H9 (cell line): ENCODE measurements at regions not wholly inside any gene's neighbourhood (a gene's known extent, or its start where the extent isn't known, plus 50 kb on each side); places are given as distances from the start of the nearest gene placed in this dataset.

Experiments
- DNase-seq: peaks from one replicate; pipeline ENCODE4 v3.0.0-alpha.2; 2017
- H2AFZ ChIP-seq: one replicate; pipeline ENCODE4 v1.6.1; 2013; ENCODE audit warnings: mild to moderate bottlenecking, low read length, control low read depth, moderate library complexity
- H2AK5ac ChIP-seq: 2 replicates; pipeline ENCODE4 v1.6.1; 2013; ENCODE audit warnings: low read length, control low read depth, mixed read lengths; ENCODE audit not compliant: insufficient read length
- H2BK120ac ChIP-seq: one replicate; pipeline ENCODE4 v1.6.1; 2013; ENCODE audit warnings: low read depth, mild to moderate bottlenecking, low read length, control low read depth, inconsistent platforms; ENCODE audit not compliant: poor library complexity, severe bottlenecking
- H2BK12ac ChIP-seq: 2 replicates; pipeline ENCODE4 v1.6.1; 2013; ENCODE audit warnings: low read length, control low read depth, mixed read lengths, low read depth; ENCODE audit not compliant: insufficient read length
- H2BK15ac ChIP-seq: 2 replicates; pipeline ENCODE4 v1.6.1; 2013; ENCODE audit warnings: low read depth, low read length, control low read depth
- H2BK20ac ChIP-seq: one replicate; pipeline ENCODE4 v1.6.1; 2013; ENCODE audit warnings: low read depth, mild to moderate bottlenecking, low read length, control low read depth, inconsistent platforms; ENCODE audit not compliant: poor library complexity, severe bottlenecking
- H2BK5ac ChIP-seq: 2 replicates; pipeline ENCODE4 v1.6.1; 2013; ENCODE audit warnings: low read length, control low read depth, mixed read lengths; ENCODE audit not compliant: insufficient read length
- H3K14ac ChIP-seq: 2 replicates; pipeline ENCODE4 v1.6.1; 2013; ENCODE audit warnings: low read length, control low read depth; ENCODE audit not compliant: insufficient read depth
- H3K18ac ChIP-seq: 2 replicates; pipeline ENCODE4 v1.6.1; 2013; ENCODE audit warnings: low read depth, mild to moderate bottlenecking, mixed read lengths, low read length, control low read depth; ENCODE audit not compliant: insufficient read length
- H3K23ac ChIP-seq: 2 replicates; pipeline ENCODE4 v1.6.1; 2013; ENCODE audit warnings: low read length, control low read depth, mixed read lengths, low read depth; ENCODE audit not compliant: insufficient read length
- H3K23me2 ChIP-seq: 2 replicates; pipeline ENCODE4 v1.6.1; 2013; ENCODE audit warnings: low read depth, mild to moderate bottlenecking, mixed read lengths, low read length, control low read depth; ENCODE audit not compliant: insufficient read length, poor library complexity, severe bottlenecking
- H3K27ac ChIP-seq: 2 replicates; pipeline ENCODE4 v1.5.1; 2013; ENCODE audit warnings: low read length, control low read depth, mixed read lengths, low read depth; ENCODE audit not compliant: insufficient read length
- H3K27me3 ChIP-seq: 2 replicates; pipeline ENCODE4 v1.6.1; 2013; ENCODE audit warnings: low read length, control low read depth, inconsistent platforms; ENCODE audit not compliant: insufficient read depth
- H3K4ac ChIP-seq: 2 replicates; pipeline ENCODE4 v1.6.1; 2013; ENCODE audit warnings: low read depth, mild to moderate bottlenecking, control low read depth, inconsistent platforms, low read length, moderate library complexity
- H3K4me1 ChIP-seq: 2 replicates; pipeline ENCODE4 v1.6.1; 2013; ENCODE audit warnings: low read length, control low read depth, inconsistent platforms; ENCODE audit not compliant: insufficient read depth
- H3K4me2 ChIP-seq: 2 replicates; pipeline ENCODE4 v1.6.1; 2013; ENCODE audit warnings: low read length, control low read depth, mixed read lengths; ENCODE audit not compliant: insufficient read length, insufficient read depth
- H3K56ac ChIP-seq: 2 replicates; pipeline ENCODE4 v1.6.1; 2013; ENCODE audit warnings: low read depth, mild to moderate bottlenecking, mixed read lengths, low read length, control low read depth; ENCODE audit not compliant: insufficient read length
- H3K79me1 ChIP-seq: 2 replicates; pipeline ENCODE4 v1.6.1; 2013; ENCODE audit warnings: low read depth, mild to moderate bottlenecking, moderate library complexity, low read length, control low read depth, inconsistent platforms; ENCODE audit not compliant: insufficient read depth, poor library complexity, severe bottlenecking
- H3K79me2 ChIP-seq: 2 replicates; pipeline ENCODE4 v1.6.1; 2013; ENCODE audit warnings: low read length, control low read depth, inconsistent platforms; ENCODE audit not compliant: insufficient read depth
- H3K9ac ChIP-seq: 2 replicates; pipeline ENCODE4 v1.6.1; 2013; ENCODE audit warnings: low read length, control low read depth, mixed read lengths; ENCODE audit not compliant: insufficient read length; ENCODE audit errors: extremely low read depth
- H3K9me3 ChIP-seq: one replicate; pipeline ENCODE4 v1.6.1; 2013; ENCODE audit warnings: low read depth, low read length, inconsistent platforms; ENCODE audit not compliant: control insufficient read depth
- H3T11ph ChIP-seq: one replicate; pipeline ENCODE4 v1.6.1; 2013; ENCODE audit warnings: mild to moderate bottlenecking, low read length, control low read depth, inconsistent platforms
- H4K20me1 ChIP-seq: one replicate; pipeline ENCODE4 v1.6.1; 2013; ENCODE audit not compliant: control insufficient read depth, insufficient read length, insufficient read depth
- H4K5ac ChIP-seq: 2 replicates; pipeline ENCODE4 v1.6.1; 2013; ENCODE audit warnings: low read depth, mild to moderate bottlenecking, mixed read lengths, low read length, control low read depth; ENCODE audit not compliant: insufficient read length
- H4K8ac ChIP-seq: replicated peaks from 2 replicates; pipeline ENCODE4 v1.6.1; 2013; ENCODE audit warnings: low read length, control low read depth, mixed read lengths, low read depth; ENCODE audit not compliant: insufficient read length
- H4K91ac ChIP-seq: 2 replicates; pipeline ENCODE4 v1.6.1; 2013; ENCODE audit warnings: low read depth, mild to moderate bottlenecking, moderate library complexity, mixed read lengths, low read length, control low read depth; ENCODE audit not compliant: insufficient read length
- H3K27ac Mint-ChIP-seq, 3 experiments: 2 replicates in 2 of 3; 3 replicates in 1 of 3; pipeline ENCODE4 v1.8.0; 2020 to 2021; ENCODE audit warnings: mixed read lengths in 3 of 3, mild to moderate bottlenecking in 1 of 3, moderate library complexity in 1 of 3
- H3K27me3 Mint-ChIP-seq: 2 replicates; pipeline ENCODE4 v1.8.0; 2021; ENCODE audit warnings: low read depth, mild to moderate bottlenecking, moderate library complexity, mixed read lengths
- H3K36me3 Mint-ChIP-seq, 3 experiments: 2 replicates in 2 of 3; 3 replicates in 1 of 3; pipeline ENCODE4 v1.8.0; 2020 to 2021; ENCODE audit warnings: low read depth in 3 of 3, mixed read lengths in 3 of 3; ENCODE audit not compliant: insufficient read depth in 1 of 3
- H3K4me1 Mint-ChIP-seq, 2 experiments: 2 replicates each; pipeline ENCODE4 v1.8.0; 2020; ENCODE audit warnings: mixed read lengths in 2 of 2
- H3K4me3 Mint-ChIP-seq, 2 experiments: 2 replicates in 1 of 2; 3 replicates in 1 of 2; pipeline ENCODE4 v1.8.0; 2020 to 2021; ENCODE audit warnings: mild to moderate bottlenecking in 2 of 2, mixed read lengths in 2 of 2, moderate library complexity in 1 of 2
- H3K9me3 Mint-ChIP-seq, 2 experiments: 2 replicates in 1 of 2; 3 replicates in 1 of 2; pipeline ENCODE4 v1.8.0; 2020; ENCODE audit warnings: mild to moderate bottlenecking in 2 of 2, mixed read lengths in 2 of 2, moderate library complexity in 1 of 2
- CTCF ChIP-seq: fragments of 200-600 bp; sonication (generic); conservative IDR thresholded peaks from 3 replicates; pipeline ENCODE4 v1.8.0; 2021; ENCODE audit warnings: antibody characterized with exemption, mild to moderate bottlenecking
- WGBS: extraction: QIAGEN DNeasy Blood & Tissue Kit; methylation state at CpG from one replicate; pipeline ENCODE4 v1.1.7; 2013; ENCODE audit warnings: missing lambda C conversion rate, low lambda C conversion rate, mixed read lengths; ENCODE audit not compliant: insufficient read length; ENCODE audit errors: extremely low coverage; 5-methylcytosine and 5-hydroxymethylcytosine counted together

- H3K4me2 ChIP-seq = no peak overlapping the region
- Mint-ChIP-seq H3K36me3 (peaks cover 0 to 10% (median 5%) of the 10 kb centered on the region in 3 experiments; a peak in 3 of 7 replicates), H3K9me3 (peaks cover 12 to 13% of the 10 kb centered on the region in 2 experiments), H3K4me1 (no peaks in the 10 kb centered on the region), H3K4me3 (no peak overlapping the region), H3K27ac (no peak overlapping the region), H3K27me3 (no peaks in the 10 kb centered on the region)
- no peak overlapping the region for H3K27ac ChIP-seq
- H3K9ac ChIP-seq = no peak overlapping the region
- no peaks in the 10 kb centered on the region for H3K9me3 ChIP-seq
- H3K14ac ChIP-seq = no peak overlapping the region
- no peak overlapping the region for H4K8ac ChIP-seq
- H3K56ac ChIP-seq = no peak overlapping the region
- no peaks in the 10 kb centered on the region for H3K27me3 ChIP-seq
- no peak overlapping the region for H2AFZ ChIP-seq
- DNase-seq = no peak
- no peak overlapping the region for H4K5ac ChIP-seq
- no peak for TF ChIP-seq CTCF
- no peak overlapping the region for H2BK20ac ChIP-seq
- H3K79me2 ChIP-seq = no peaks in the 10 kb centered on the region
- H3T11ph ChIP-seq = no peak overlapping the region
- no peak overlapping the region for H2AK5ac ChIP-seq
- no peak overlapping the region for H2BK15ac ChIP-seq
- no peaks in the 10 kb centered on the region for H3K4me1 ChIP-seq
- WGBS = no CpG with 5 or more reads among the region's 1 CpG
- no peak overlapping the region for H2BK12ac ChIP-seq
- no peaks in the 10 kb centered on the region for H3K79me1 ChIP-seq
- no peak overlapping the region for H4K91ac ChIP-seq
- no peaks in the 10 kb centered on the region for H3K23me2 ChIP-seq
- no peak overlapping the region for H3K23ac ChIP-seq
- H4K20me1 ChIP-seq = no peaks in the 10 kb centered on the region
- no peak overlapping the region for H3K18ac ChIP-seq
- H2BK5ac ChIP-seq = no peak overlapping the region
- H2BK120ac ChIP-seq = no peak overlapping the region
- H3K4ac ChIP-seq = no peak overlapping the region
These were observed 147.6 kb downstream of the CEMIP2 start for GRCh38 chr9:71620746-71621145.
